OCI-LY3 (cell line): ENCODE measurements at regions not wholly inside any gene's neighbourhood (a gene's known extent, or its start where the extent isn't known, plus 50 kb on each side); places are given as distances from the start of the nearest gene placed in this dataset.

Source experiments
- EZH2phosphoT487 ChIP-seq: fragments of 200-600 bp; shearing (Covaris generic); IDR thresholded peaks from 2 replicates; pipeline ENCODE4 v1.6.1; 2018; ENCODE audit warnings: antibody characterized with exemption, mixed run types, low read depth
- TF ChIP-seq, protein P1 (sequence below): fragments of 200-600, 300-600 bp; sonication (generic); IDR thresholded peaks from 2 replicates; pipeline ENCODE4 v1.5.1; 2014; ENCODE audit warnings: antibody characterized with exemption, low read length, low read depth

DNA sequence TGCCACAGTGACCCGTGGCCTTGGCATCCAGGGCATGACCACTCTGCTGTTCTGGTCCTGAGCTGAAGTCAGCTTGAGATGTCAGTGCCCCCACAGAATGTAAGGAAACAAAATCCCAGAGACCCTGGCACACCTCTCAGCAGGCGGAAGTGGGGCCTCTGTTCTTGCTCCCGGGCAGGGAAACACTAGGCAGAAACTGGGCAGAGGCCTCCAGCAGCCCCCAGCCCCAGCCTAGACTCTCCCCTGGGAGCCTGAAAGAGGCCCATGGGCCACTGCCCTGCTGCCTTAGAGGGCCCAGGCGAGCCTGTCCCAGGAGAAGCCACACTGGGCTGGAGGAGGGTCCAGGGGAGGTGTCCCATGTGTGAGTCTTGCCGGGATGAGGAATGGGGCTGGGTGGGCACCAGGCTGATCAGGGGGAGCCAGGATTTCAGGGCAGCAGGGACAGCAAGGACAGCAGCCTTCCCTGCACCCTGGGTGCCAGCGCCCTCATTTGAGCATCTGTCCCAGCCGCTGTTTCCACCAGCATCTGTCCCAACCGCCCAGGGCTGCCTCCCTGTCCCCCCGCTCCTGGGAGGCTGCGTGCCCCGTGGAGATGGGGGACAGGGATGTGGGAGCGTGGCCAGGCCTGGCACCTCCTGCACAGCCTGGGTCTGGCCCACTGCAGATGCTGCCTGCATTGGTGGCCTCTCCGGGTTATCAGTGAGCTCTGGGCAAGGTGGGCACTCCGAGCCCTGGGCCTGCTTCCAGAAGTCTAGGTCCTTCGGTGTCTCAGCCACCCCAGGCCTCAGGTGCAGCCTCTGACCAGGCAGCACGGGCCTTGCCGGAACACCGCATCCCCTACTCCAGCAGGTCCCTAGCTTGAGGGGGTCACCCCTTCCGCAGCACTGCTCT lies 1072.4 kb downstream of the BRD1 start:
- TF ChIP-seq, protein P1, sequence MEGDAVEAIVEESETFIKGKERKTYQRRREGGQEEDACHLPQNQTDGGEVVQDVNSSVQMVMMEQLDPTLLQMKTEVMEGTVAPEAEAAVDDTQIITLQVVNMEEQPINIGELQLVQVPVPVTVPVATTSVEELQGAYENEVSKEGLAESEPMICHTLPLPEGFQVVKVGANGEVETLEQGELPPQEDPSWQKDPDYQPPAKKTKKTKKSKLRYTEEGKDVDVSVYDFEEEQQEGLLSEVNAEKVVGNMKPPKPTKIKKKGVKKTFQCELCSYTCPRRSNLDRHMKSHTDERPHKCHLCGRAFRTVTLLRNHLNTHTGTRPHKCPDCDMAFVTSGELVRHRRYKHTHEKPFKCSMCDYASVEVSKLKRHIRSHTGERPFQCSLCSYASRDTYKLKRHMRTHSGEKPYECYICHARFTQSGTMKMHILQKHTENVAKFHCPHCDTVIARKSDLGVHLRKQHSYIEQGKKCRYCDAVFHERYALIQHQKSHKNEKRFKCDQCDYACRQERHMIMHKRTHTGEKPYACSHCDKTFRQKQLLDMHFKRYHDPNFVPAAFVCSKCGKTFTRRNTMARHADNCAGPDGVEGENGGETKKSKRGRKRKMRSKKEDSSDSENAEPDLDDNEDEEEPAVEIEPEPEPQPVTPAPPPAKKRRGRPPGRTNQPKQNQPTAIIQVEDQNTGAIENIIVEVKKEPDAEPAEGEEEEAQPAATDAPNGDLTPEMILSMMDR = no peak
- TF ChIP-seq EZH2phosphoT487 = no peak
